ENCODE measurements at regions not wholly inside any gene's neighbourhood (a gene's known extent, or its start where the extent isn't known, plus 50 kb on each side); places are given as distances from the start of the nearest gene placed in this dataset.

DNA sequence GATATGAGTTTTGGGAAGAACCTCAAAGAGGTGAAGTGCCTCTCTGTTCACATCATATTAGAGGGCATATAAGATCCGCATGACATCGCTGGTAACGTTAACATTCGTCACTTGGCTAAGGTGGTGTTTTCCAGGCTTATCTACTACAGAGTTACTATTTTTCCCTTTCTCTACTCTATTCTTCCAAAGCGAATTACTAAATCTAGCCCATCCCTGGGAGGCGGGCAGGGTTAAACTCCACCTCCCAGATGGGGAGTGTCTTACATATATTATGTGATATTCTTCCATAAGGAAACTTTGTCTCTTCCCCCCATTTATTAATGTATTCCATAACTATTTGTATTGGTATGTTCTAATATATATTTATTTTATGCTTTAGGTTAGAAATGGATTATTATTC, 293.9 kb downstream of the CYRIA start:
- no peak for TF ChIP-seq POLR2A (IDR thresholded peaks at IDR 0.05)
- TF ChIP-seq, protein P1, sequence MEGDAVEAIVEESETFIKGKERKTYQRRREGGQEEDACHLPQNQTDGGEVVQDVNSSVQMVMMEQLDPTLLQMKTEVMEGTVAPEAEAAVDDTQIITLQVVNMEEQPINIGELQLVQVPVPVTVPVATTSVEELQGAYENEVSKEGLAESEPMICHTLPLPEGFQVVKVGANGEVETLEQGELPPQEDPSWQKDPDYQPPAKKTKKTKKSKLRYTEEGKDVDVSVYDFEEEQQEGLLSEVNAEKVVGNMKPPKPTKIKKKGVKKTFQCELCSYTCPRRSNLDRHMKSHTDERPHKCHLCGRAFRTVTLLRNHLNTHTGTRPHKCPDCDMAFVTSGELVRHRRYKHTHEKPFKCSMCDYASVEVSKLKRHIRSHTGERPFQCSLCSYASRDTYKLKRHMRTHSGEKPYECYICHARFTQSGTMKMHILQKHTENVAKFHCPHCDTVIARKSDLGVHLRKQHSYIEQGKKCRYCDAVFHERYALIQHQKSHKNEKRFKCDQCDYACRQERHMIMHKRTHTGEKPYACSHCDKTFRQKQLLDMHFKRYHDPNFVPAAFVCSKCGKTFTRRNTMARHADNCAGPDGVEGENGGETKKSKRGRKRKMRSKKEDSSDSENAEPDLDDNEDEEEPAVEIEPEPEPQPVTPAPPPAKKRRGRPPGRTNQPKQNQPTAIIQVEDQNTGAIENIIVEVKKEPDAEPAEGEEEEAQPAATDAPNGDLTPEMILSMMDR (IDR thresholded peaks at IDR 0.05 in 8 of 11, conservative IDR thresholded peaks at IDR 0.05 in 3 of 11): no peak
- no peak for TF ChIP-seq POLR2AphosphoS5 (IDR thresholded peaks at IDR 0.05)
